Stimulated activated CD4-positive, alpha-beta T cell treated with anti-CD3 and anti-CD28 coated beads, Interleukin-1b, Interleukin-23, amount 100 ng/mL, for 24 hours (primary cell): ENCODE measurements at regions not wholly inside any gene's neighbourhood (a gene's known extent, or its start where the extent isn't known, plus 50 kb on each side); places are given as distances from the start of the nearest gene placed in this dataset.
"Not testable (repeated sequence)": the region's sequence is repeated elsewhere in the genome, so short reads cannot be mapped to it uniquely, and the experiment has no call there.

ENCODE experiments used
- DNase-seq, 4 experiments: peaks; one replicate each; pipeline ENCODE4 v3.0.0-alpha.2; 2020; ENCODE audit warnings: low read depth in 4 of 4, low spot score in 1 of 4

DNA sequence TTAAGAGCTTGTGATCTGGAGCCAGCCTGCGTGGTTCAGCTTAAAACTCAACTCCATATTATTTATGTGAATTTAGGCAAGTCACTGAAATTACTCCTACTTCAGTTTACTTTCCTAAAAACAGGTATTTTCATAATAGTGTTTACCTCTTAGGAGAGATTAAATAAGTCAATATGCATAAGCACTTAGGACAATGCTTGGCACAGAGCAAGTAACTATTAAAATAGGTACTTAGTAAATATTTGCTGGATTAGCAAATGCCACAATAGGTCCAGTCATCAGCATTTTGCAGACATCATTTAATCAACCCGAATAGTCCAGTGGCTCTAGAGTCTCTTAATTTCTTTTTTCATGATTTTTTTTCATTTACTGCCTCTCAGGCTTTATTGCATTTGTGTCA lies 78.6 kb upstream of the PTPRK start:
- DNase-seq = no peak

DNA sequence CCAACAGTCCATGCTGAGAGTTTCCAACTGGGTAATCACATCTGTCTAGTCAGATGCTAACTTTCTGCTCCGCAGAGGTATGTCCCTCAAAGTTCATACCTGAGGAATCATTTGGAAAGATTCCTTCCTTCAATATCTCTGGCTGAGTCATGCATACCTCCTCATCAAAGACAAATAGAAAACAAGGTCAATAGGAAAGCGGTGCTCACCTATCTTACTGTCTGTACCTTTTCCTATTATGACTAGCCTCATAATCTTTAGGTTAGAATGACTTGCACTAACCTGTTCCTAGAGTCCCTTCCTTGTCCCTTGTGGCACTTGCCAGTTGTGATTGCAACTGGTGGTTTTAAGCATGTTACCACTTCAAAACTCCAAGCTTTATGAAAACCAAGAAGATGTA lies 78.2 kb upstream of the PTPRK start:
- DNase-seq = no peak

DNA sequence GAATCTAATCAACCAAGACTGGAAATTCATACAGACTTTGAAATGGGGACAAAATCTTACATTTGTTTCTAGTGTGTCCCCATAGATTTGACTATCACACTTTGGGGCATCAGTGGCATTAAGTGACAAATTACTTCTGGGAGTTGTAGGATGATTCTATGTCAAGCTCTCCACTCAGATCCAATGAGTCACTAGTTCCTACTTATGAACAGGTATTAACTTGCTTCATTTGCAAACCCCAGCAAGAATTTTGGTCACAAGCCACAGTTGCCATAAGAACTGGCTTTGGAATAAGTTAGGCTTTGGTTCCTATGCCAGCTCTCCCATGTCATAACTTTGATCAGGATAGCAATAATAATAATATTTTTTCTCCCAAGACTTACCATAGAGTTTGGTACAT lies 77.6 kb upstream of the PTPRK start:
- DNase-seq = no peak

DNA sequence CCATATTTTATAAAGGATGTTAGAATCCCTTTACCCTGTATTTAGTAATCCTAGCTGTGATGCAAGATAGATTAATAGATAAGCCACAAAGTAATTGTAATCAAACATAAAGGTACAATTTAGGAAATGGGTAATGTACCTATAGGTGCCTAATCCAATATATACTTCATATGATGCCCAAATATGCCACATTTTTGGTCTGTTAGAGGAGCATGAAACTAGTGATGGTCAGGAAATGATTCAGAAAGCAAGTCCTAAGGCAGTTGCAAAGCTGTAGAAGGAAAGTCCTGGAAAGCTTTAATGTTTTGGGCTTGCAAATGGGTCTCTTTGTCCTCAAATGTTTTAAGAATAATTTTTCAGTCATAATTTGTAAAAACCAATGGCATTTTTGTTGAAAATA lies 76.6 kb upstream of the PTPRK start:
- DNase-seq = no peak

DNA sequence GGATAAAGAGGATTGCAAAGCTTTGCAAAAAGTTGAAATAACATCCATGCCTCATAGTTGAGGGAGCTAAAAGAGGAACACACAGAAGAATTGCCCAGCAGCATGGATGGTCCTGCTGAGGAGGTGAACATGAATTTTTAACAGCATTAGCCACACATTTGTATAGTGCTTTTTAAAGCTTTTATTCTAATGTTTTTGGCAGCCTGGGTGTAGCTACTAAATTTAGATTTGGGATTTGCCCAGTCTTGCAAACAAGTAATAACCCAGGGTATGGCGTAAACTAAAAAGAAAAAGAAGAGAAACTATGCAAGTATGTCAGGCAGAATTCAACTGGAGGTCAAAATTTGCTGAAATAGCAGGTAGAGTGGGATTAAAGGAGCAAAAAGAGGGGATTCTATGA lies 75.1 kb upstream of the PTPRK start:
- DNase-seq = no peak

DNA sequence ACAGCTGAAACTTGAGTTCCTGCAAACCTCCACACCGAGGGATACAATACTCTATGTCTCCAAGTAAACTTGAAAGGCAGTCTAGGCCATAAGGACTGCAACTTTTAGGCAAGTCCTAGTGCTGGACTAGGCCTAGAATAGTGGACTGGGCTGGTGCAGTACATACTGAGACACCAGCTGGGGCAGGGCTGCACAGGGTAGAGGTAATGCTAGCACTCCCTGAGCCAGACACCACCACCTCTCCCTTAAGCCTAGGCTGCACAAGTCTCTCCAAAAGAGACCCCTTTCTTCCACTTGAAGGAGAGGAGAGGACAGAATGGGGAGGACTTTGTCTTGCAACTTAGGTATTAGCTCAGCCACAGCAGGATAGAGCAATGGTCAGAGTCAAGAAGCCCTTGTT lies 65.7 kb upstream of the PTPRK start:
- DNase-seq = no peak

DNA sequence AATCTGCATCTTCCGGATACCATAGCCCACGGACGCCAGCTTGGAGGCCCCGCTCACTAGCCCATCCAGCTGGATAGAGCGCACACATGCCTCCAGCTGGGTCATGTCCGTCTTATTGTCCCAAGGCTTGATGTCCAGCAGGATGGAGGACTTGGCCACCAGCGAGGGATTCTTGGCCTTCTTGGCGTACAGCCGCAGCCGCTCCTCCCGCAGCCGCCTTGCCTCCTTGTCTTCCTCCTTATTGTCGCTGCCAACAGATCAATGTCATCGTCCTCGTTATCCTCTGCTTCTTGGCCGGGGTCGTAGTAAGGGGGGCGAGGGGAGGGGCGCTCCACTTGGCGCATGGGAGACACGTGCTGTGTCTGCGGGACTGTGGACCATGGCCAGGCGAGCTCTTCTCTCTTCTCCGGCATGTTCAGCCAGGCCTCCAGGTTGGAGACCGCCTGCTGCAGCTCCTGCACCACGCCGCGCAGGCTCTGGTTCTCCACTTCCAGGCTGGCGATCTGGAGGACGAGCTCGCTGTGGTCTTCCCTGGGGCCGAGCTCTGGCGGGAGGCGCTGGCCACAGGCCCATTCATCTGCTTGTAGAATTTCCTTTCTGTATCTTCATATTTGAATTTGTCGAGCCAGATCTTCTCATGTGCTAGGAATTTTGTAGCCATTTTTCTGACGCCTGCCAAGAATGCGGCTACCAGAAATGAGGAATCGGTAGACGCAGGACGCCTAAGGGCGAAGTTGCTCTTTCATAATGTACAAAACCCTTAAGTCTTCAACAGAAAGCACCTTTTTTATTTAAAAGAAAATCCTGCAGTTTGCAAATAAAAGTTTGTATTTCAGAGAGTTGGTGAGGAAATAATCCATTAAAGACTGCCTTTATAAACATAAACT lies 60.1 kb upstream of the PTPRK start:
- no peak for DNase-seq

DNA sequence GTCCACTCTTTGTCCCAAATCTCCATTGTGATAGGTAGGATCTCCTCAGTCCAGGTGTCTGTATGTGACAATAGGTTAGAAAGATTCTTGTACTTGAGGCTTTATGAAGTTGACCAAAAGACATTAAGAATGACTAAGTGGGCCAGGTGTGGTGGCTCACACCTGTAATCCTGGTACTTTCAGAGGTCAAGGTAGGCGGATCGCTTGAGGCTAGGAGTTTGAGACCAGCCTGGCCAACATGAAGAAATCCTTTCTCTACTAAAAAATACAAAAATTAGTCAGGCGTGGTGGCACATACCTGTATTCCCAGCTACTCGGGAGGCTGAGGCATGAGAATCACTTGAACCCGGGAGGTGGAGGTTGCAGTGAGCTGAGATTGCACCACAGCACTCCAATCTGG lies 54.9 kb upstream of the PTPRK start:
- DNase-seq = not testable (repeated sequence)

DNA sequence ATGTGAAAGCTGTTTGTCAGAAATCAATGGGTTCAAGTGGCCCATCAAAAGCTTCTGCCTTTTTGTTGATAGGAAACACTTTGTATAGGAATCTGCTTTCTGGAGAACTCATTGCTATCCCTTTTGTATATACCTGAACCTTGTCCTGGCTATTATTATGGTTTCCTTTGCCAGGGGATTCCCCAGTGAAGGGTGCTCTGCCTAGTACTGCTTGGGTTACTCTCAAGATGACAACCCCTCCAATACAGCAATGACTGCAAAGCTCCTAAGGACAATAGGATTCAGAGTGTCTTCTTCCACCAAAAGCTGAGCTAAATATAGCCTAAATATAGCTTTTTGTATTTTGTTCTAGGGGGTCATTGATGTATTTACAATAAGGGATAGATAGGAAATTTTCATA lies 54.0 kb upstream of the PTPRK start:
- DNase-seq = no peak

DNA sequence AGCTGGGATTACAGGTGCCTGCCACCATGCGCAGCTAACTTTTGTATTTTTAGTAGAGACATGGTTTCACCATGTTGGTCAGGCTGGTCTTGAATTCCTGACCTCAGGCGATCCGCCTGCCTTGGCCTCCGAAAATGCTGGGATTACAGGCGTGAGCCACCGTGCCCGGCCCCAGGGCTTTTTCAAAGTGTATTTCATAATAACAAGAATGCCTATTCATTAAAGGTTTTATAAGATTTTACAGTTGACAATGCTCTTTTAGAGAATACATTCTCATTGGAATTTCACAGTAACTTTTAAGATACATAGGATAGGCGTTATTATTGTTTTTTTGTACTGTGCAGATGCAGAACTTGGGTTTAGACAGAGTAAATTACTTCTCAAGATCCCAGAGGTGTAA lies 52.6 kb upstream of the PTPRK start:
- DNase-seq = no peak

DNA sequence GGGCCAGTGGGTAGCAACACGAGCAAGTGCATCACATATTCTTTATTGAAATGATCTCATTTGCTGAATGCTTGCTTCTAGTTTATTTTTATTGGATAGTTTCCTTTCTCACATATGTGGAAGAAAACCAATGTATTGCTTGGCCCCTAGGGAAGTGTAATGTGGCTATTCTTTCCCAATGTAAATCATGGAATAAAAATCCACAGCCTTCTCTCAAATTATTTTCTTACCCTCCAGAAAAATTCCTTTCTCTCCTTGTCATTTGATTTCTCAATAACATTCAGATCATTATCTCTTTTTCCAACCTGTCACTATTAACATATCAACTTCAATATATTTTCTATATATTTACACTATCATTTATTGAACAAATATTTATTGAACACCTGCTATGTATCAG lies 51.9 kb upstream of the PTPRK start:
- no peak for DNase-seq

DNA sequence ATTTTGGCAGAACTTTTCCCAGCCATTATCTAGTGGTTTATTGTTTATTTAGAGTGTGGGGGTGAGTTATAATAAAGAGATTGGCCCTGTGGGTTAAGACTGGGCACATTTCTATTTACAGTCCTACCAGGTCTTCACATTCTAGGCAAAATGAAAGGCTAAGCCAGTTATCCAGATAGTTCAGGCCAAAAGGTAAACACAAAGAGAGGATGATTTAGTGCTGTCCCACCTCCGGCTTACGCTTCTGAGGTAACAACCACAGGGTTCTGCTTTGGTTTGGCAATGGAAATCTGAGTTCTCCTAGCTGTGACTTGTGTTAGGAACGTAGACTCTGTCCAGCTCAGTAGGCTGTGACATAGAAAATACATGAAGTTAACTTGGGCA lies 50.3 kb upstream of the PTPRK start:
- no peak for DNase-seq

DNA sequence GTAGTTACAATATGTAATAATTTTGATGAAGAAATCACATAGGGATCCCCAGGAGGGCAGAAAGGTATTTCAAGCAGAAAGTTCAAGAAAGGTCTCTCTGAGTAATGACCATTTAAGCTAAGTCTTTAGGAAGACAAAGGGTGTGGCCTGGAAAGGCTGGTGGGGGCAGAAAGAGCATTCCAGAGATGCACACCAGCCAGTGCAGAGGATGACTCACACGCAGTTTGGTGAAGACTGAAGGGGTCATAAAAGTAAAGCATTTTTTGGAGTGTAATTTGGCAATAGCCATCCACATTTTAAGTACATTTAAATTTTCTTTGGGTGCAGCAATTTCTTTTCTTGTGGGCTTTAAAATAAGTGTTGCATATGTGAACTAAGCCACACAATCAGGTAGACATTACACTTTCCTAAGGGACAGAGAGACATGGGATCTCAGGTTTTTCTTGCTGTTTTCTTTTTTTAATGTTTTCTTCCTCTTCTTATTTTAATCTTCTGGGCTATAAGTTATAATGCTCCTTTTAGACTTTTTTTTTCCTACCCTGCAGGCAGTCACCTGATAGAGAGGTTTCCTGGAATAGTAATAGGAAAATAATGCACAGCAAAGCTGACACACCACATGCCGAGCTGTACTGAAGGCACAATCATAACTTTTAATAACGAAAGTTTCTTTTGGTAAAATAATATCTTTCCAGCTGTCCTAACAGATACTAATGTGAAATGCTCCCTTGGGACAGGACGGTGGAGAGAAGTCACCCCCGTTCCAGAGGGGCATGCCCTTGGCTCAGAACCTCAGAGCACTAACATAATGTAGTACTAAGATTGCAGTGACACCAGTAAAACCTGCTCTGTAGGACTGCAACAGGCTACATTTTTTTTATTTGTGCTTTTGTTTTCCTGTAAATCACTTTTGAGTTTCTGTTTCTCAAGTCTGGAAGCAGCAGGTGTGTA lies 49.6 kb upstream of the PTPRK start:
- DNase-seq = no peak
